BLaER1 (cell line): ENCODE measurements at regions not wholly inside any gene's neighbourhood (a gene's known extent, or its start where the extent isn't known, plus 50 kb on each side); places are given as distances from the start of the nearest gene placed in this dataset.

Source experiments
- H3K27ac ChIP-seq: shearing (Covaris generic); formaldehyde crosslinking; 2 replicates; pipeline ENCODE4 v1.8.1; 2022
- H3K27me3 ChIP-seq: shearing (Covaris generic); formaldehyde crosslinking; 2 replicates; pipeline ENCODE4 v1.8.1; 2022
- H3K36me3 ChIP-seq: shearing (Covaris generic); formaldehyde crosslinking; 2 replicates; pipeline ENCODE4 v1.8.1; 2022
- H3K4me1 ChIP-seq: shearing (Covaris generic); formaldehyde crosslinking; 2 replicates; pipeline ENCODE4 v1.8.1; 2022
- H3K4me2 ChIP-seq: shearing (Covaris generic); formaldehyde crosslinking; 2 replicates; pipeline ENCODE4 v1.8.1; 2022
- H3K4me3 ChIP-seq: shearing (Covaris generic); formaldehyde crosslinking; 2 replicates; pipeline ENCODE4 v1.8.1; 2022
- H3K9ac ChIP-seq: shearing (Covaris generic); formaldehyde crosslinking; 2 replicates; pipeline ENCODE4 v1.8.1; 2022
- H3K9me3 ChIP-seq: shearing (Covaris generic); formaldehyde crosslinking; 2 replicates; pipeline ENCODE4 v1.8.1; 2022
- H4K20me1 ChIP-seq: shearing (Covaris generic); formaldehyde crosslinking; 2 replicates; pipeline ENCODE4 v1.8.1; 2022
- Cebpa-rat ChIP-seq: shearing (Covaris generic); IDR thresholded peaks from 2 replicates; pipeline ENCODE4 v1.8.1; 2022

GRCh38 chr16:7026639-7027038 is 306.0 kb upstream of the RBFOX1 start:
- no peak overlapping the region for H3K4me3 ChIP-seq
- no peak overlapping the region for H3K9ac ChIP-seq
- H3K27ac ChIP-seq = no peak overlapping the region
- H3K27me3 ChIP-seq = no peaks in the 10 kb centered on the region
- H3K4me2 ChIP-seq = no peak overlapping the region
- no peaks in the 10 kb centered on the region for H3K4me1 ChIP-seq
- no peaks in the 10 kb centered on the region for H4K20me1 ChIP-seq
- no peaks in the 10 kb centered on the region for H3K36me3 ChIP-seq
- no peaks in the 10 kb centered on the region for H3K9me3 ChIP-seq
- TF ChIP-seq Cebpa-rat = no peak

DNA sequence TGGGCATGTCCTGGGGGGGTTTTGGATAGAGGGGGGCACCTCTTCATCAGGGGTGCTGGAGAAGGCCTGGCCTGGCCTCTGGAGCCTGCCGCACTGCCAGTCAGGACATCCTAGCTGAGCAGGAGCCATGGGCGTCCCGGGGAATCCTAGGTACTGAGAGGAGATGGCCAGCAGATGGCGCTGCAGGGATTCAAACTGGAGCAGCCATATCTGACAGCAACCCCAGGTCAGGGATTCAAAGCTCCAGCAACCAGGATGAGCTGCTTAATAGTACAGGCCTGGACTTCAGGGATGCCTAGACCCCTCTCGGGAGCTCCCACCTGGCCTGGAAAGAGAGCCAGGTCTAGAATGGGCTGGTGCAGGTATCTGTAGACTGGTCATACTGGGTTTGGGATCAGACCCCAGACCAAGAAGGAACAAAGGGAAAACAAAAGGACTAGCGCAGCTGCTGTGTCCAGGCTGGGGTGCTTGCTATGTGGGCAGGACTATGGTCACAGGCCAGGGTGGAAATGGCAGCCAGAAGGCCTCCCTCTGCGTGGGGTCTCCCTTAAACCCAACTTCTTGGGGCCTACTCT is 306.9 kb upstream of the RBFOX1 start:
- no peaks in the 10 kb centered on the region for H3K9me3 ChIP-seq
- H3K27me3 ChIP-seq = no peaks in the 10 kb centered on the region
- no peak overlapping the region for H3K27ac ChIP-seq
- H3K36me3 ChIP-seq = no peaks in the 10 kb centered on the region
- no peak overlapping the region for H3K4me2 ChIP-seq
- TF ChIP-seq Cebpa-rat = no peak
- no peak overlapping the region for H3K4me3 ChIP-seq
- H4K20me1 ChIP-seq = no peaks in the 10 kb centered on the region
- H3K9ac ChIP-seq = no peak overlapping the region
- no peaks in the 10 kb centered on the region for H3K4me1 ChIP-seq

- no peak overlapping the region for H3K4me2 ChIP-seq
- H3K9me3 ChIP-seq = no peaks in the 10 kb centered on the region
- H3K27me3 ChIP-seq = no peaks in the 10 kb centered on the region
- H3K9ac ChIP-seq = no peak overlapping the region
- no peak overlapping the region for H3K4me3 ChIP-seq
- H3K27ac ChIP-seq = no peak overlapping the region
- no peak for TF ChIP-seq Cebpa-rat
- no peaks in the 10 kb centered on the region for H3K36me3 ChIP-seq
- H3K4me1 ChIP-seq = no peaks in the 10 kb centered on the region
- H4K20me1 ChIP-seq = no peaks in the 10 kb centered on the region
Measured at GRCh38 chr16:7021653-7022275, 310.9 kb upstream of the RBFOX1 start.

DNA sequence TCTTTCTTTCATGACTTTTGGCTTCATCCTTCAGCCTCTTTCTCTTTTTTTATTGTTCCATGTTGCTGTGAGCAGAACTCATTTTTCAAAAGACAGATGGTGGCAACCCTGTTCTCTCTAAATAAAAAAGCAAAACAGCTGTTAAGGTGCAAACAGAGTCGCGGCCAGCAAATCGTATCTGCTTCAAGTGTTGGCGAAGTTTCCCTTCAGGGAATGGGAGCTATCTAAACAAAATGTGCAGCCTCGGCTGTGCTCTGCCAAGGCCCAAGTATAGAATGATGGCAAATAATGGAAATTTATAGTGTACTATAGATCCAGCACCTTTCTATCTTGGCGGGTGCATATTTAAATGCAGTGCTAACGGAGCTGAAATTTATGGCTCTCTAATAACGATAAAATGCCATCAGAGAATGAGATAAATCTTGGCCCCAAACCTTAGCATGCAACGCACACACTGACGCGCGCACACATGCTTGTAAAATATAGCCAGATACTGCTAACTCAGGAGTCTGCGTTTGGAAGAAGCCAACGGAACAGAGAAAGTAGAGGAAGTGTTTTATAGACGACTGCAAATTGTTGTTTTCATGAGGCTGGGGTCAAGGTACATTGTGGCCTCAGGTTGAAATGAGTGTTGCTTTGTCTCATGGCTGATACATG is 315.5 kb upstream of the RBFOX1 start:
- Histone ChIP-seq H3K4me3 (no peak overlapping the region), H3K27me3 (no peaks in the 10 kb centered on the region), H4K20me1 (no peaks in the 10 kb centered on the region; the same call in 1 of the 2 replicates), H3K9ac (no peak overlapping the region), H3K36me3 (no peaks in the 10 kb centered on the region), H3K9me3 (no peaks in the 10 kb centered on the region), H3K4me1 (no peaks in the 10 kb centered on the region), H3K4me2 (no peak overlapping the region), H3K27ac (no peak overlapping the region)
- TF ChIP-seq Cebpa-rat = no peak

- H3K27me3 ChIP-seq = no peaks in the 10 kb centered on the region
- H3K9ac ChIP-seq = no peak overlapping the region
- no peak overlapping the region for H3K27ac ChIP-seq
- no peaks in the 10 kb centered on the region for H3K36me3 ChIP-seq
- H3K4me3 ChIP-seq = no peak overlapping the region
- no peak for TF ChIP-seq Cebpa-rat
- H3K4me1 ChIP-seq = no peaks in the 10 kb centered on the region
- H3K4me2 ChIP-seq = no peak overlapping the region
- no peaks in the 10 kb centered on the region; the same call in 1 of the 2 replicates for H4K20me1 ChIP-seq
- H3K9me3 ChIP-seq = no peaks in the 10 kb centered on the region
Measured at GRCh38 chr16:7014756-7015155, 317.9 kb upstream of the RBFOX1 start.

- H3K4me2 ChIP-seq = no peak overlapping the region
- no peaks in the 10 kb centered on the region; the same call in 1 of the 2 replicates for H4K20me1 ChIP-seq
- no peak overlapping the region for H3K9ac ChIP-seq
- no peak overlapping the region for H3K4me3 ChIP-seq
- H3K9me3 ChIP-seq = no peaks in the 10 kb centered on the region
- H3K27me3 ChIP-seq = no peaks in the 10 kb centered on the region
- H3K36me3 ChIP-seq = no peaks in the 10 kb centered on the region
- no peak for TF ChIP-seq Cebpa-rat
- H3K27ac ChIP-seq = no peak overlapping the region
- no peaks in the 10 kb centered on the region for H3K4me1 ChIP-seq
Measured at GRCh38 chr16:7013990-7014389, 318.7 kb upstream of the RBFOX1 start.

DNA sequence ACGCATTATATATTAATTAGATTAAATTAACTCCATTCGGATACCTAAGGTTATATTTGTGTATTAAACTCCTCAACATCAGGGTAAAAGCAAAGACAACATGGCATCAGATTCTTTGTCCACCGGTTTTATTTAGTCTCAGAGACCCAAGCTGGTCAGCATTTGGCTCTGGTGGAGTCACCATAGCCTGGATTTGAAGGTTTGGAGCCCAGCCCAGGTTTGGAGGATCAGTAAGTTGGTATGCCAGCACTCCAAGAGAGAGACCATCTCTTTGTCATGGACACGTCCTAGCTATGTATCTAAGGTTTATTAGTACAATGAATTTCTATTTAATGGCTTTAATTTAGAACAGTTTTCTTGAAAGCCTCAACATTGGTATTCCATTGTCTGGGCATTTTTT is 328.4 kb upstream of the RBFOX1 start:
- no peaks in the 10 kb centered on the region for H3K9me3 ChIP-seq
- TF ChIP-seq Cebpa-rat = no peak
- no peaks in the 10 kb centered on the region for H3K27me3 ChIP-seq
- H3K27ac ChIP-seq = no peak overlapping the region
- no peaks in the 10 kb centered on the region for H3K4me1 ChIP-seq
- no peaks in the 10 kb centered on the region for H3K36me3 ChIP-seq
- no peak overlapping the region for H3K9ac ChIP-seq
- no peaks in the 10 kb centered on the region for H4K20me1 ChIP-seq
- H3K4me3 ChIP-seq = no peak overlapping the region
- H3K4me2 ChIP-seq = no peak overlapping the region

DNA sequence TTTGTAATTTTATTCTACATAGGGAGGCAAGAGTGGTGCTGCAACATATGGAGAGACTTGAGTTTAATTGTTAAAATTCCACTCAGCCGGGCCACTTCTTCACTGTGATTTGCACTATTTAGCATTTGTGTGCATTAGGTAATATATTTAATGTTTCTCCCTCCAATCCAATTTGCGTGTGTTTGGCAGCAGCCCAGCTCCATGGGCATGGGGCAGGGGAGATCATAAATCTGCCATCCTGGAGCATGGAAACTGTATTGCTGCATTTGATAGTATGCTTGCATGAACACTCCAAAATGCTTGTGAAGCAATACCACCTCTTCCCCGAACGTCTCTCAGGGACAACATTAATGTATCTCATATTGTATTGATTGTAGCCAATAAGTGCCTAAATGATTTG is 339.1 kb upstream of the RBFOX1 start:
- Histone ChIP-seq H3K9ac (no peak overlapping the region), H3K36me3 (no peaks in the 10 kb centered on the region), H4K20me1 (no peaks in the 10 kb centered on the region), H3K27me3 (no peaks in the 10 kb centered on the region), H3K4me1 (no peaks in the 10 kb centered on the region), H3K4me3 (no peak overlapping the region), H3K27ac (no peak overlapping the region), H3K4me2 (no peak overlapping the region), H3K9me3 (no peaks in the 10 kb centered on the region)
- no peak for TF ChIP-seq Cebpa-rat

DNA sequence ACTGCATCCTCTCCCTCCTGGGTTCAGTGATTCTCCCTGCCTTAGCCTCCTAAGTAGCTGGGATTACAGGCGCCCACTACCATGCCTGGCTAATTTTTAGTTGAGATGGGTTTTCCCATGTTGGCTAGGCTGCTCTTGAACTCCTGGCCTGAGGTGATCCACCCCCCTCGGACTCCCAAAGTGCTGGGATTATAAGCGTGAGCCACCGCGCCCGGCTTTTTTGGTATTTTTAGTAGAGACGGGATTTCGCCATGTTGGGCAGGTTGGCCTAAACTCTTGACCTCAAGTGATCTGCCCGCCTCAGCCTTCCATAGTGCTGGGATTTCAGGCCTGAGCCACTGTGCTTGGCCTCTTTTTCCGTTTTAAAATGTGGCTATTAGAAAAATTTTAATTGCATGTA is 343.8 kb upstream of the RBFOX1 start:
- no peaks in the 10 kb centered on the region for H3K27me3 ChIP-seq
- no peak overlapping the region for H3K4me2 ChIP-seq
- TF ChIP-seq Cebpa-rat = no peak
- no peak overlapping the region for H3K4me3 ChIP-seq
- no peaks in the 10 kb centered on the region for H3K9me3 ChIP-seq
- no peaks in the 10 kb centered on the region for H3K36me3 ChIP-seq
- no peaks in the 10 kb centered on the region for H4K20me1 ChIP-seq
- no peak overlapping the region for H3K27ac ChIP-seq
- H3K9ac ChIP-seq = no peak overlapping the region
- H3K4me1 ChIP-seq = no peaks in the 10 kb centered on the region

- no peak overlapping the region for H3K4me2 ChIP-seq
- TF ChIP-seq Cebpa-rat = no peak
- no peaks in the 10 kb centered on the region for H3K36me3 ChIP-seq
Measured at GRCh38 chr16:6977916-6978315, 354.7 kb upstream of the RBFOX1 start.

More at GRCh38 chr16:6977916-6978315, 354.7 kb upstream of the RBFOX1 start:
- H3K9ac ChIP-seq = no peak overlapping the region
- no peaks in the 10 kb centered on the region for H4K20me1 ChIP-seq
- H3K4me3 ChIP-seq = no peak overlapping the region
- no peak overlapping the region for H3K27ac ChIP-seq
- H3K4me1 ChIP-seq = no peaks in the 10 kb centered on the region
- no peaks in the 10 kb centered on the region for H3K9me3 ChIP-seq
- H3K27me3 ChIP-seq = no peaks in the 10 kb centered on the region
